Fibroblast of mammary gland (primary cell): ENCODE measurements at regions not wholly inside any gene's neighbourhood (a gene's known extent, or its start where the extent isn't known, plus 50 kb on each side); places are given as distances from the start of the nearest gene placed in this dataset.

Source experiments
- DNase-seq: peaks from one replicate; pipeline ENCODE4 v3.0.0-alpha.2; 2010; ENCODE audit warnings: low read depth
- H3K4me3 ChIP-seq: 2 replicates; pipeline ENCODE4 v1.5.1; 2011; ENCODE audit warnings: low read depth, mild to moderate bottlenecking, low read length, moderate library complexity; ENCODE audit not compliant: control insufficient read depth
- TF ChIP-seq, protein P1 (sequence below): conservative IDR thresholded peaks from 2 replicates; pipeline ENCODE4 v1.5.1; 2011; ENCODE audit warnings: low read depth, low read length, inconsistent platforms; ENCODE audit not compliant: control insufficient read depth, insufficient read depth

GRCh38 chr18:59051470-59052165 lies 88.1 kb upstream of the SEC11C start:
- TF ChIP-seq, protein P1, sequence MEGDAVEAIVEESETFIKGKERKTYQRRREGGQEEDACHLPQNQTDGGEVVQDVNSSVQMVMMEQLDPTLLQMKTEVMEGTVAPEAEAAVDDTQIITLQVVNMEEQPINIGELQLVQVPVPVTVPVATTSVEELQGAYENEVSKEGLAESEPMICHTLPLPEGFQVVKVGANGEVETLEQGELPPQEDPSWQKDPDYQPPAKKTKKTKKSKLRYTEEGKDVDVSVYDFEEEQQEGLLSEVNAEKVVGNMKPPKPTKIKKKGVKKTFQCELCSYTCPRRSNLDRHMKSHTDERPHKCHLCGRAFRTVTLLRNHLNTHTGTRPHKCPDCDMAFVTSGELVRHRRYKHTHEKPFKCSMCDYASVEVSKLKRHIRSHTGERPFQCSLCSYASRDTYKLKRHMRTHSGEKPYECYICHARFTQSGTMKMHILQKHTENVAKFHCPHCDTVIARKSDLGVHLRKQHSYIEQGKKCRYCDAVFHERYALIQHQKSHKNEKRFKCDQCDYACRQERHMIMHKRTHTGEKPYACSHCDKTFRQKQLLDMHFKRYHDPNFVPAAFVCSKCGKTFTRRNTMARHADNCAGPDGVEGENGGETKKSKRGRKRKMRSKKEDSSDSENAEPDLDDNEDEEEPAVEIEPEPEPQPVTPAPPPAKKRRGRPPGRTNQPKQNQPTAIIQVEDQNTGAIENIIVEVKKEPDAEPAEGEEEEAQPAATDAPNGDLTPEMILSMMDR: no peak
- no peak overlapping the region for H3K4me3 ChIP-seq
- peak; percentile 24 for DNase-seq

DNA sequence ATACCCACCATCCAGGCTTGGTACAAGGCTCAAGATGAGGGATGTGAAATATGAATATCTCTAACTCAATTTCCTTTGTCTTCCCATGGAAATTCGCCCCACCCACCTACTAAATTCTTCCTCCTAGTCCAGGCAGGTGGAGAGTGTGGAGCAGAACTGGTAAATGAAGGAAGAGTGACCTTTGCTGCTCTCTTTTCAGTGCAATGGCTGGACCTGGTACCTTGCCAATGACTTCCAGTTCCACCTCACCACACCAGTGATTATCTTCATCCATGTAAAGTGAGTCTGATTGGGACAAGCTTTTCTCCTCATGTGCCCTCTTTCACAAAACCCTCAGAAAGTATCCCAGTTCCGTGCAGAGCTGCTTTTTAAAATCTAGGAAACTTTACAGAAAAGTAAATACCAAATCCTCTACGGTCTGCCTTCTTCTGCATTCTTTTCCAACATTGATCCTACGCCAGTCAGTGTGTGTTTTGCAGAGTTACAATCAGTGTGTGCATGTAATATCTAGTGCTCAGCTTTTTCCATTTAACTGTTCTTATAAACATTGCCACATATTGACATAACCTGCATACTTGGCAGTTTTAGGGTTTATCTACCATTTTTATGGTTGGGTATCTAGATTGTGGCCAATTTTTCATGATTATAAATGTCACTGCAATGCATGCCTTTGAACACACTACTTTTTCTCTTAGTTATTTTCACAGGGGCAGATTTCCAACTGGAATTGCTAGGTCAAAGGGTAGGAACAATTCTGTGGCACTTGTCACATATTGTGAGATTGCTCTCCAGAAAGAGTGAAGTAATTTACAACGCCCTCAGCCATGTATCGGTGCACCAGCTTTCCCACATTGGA lies 86.5 kb upstream of the SEC11C start:
- H3K4me3 ChIP-seq: no peak overlapping the region
- DNase-seq: no peak
- TF ChIP-seq, protein P1: no peak

- TF ChIP-seq, protein P1: no peak
- DNase-seq: no peak
- H3K4me3 ChIP-seq: no peak overlapping the region
Measured at GRCh38 chr18:59054496-59055287, 85.0 kb upstream of the SEC11C start.

GRCh38 chr18:59055345-59056032 lies 84.2 kb upstream of the SEC11C start:
- H3K4me3 ChIP-seq: no peak overlapping the region
- TF ChIP-seq, protein P1: peak; percentile 12
- no peak for DNase-seq

GRCh38 chr18:59056706-59057492 lies 82.8 kb upstream of the SEC11C start:
- H3K4me3 ChIP-seq: no peak overlapping the region
- TF ChIP-seq, protein P1: peak; percentile 76
- DNase-seq: peak; percentile 64

- no peak for DNase-seq
- TF ChIP-seq, protein P1: no peak
- no peak overlapping the region for H3K4me3 ChIP-seq
Measured at GRCh38 chr18:59057493-59057795, 82.2 kb upstream of the SEC11C start.
